ENCODE measurements at regions not wholly inside any gene's neighbourhood (a gene's known extent, or its start where the extent isn't known, plus 50 kb on each side); places are given as distances from the start of the nearest gene placed in this dataset.

DNA sequence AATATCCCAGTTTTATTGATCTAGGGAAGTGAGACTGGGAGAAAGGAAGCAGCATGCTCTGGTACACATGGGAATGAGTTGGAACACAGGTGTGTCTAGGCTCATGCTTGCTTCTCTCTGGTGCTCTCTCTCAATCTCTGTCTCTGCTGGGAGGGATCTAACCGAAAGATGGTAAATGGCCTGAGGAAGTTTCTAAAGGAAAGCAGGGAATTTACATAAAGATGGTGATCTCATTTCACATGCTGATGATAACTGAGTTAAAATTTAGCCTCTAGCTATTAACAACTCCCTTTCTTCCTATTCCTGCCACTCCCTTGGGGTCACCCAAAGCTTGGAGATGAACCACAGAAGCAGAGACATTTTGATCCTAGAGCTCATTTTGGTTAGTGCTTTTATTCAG is 436.2 kb downstream of the SH3GL2 start:
- no peak overlapping the region for H3K4ac ChIP-seq (ENCODE audit: low read depth, low read length)
- H3T11ph ChIP-seq (ENCODE audit: low read length): no peak overlapping the region
- no peak for DNase-seq
- H3K23me2 ChIP-seq (ENCODE audit: insufficient read length, low read depth, low read length, poor library complexity, severe bottlenecking): no peaks in the 10 kb centered on the region
- no peaks in the 10 kb centered on the region for H3K27me3 ChIP-seq (ENCODE audit: insufficient read depth, low read length)
- peaks cover 0 to 9% (median 0%) of the 10 kb centered on the region in 3 experiments; a peak in 2 of 7 replicates for H3K36me3 Mint-ChIP-seq (ENCODE audit: insufficient read depth in 1 of 3, low read depth in 3 of 3)
- no peaks in the 10 kb centered on the region for H4K20me1 ChIP-seq (ENCODE audit: control insufficient read depth, insufficient read depth, insufficient read length)
- H3K4me2 ChIP-seq (ENCODE audit: insufficient read depth, insufficient read length, low read length): no peak overlapping the region
- no peak overlapping the region for H3K9ac ChIP-seq (ENCODE audit: extremely low read depth, insufficient read length, low read length)
- no peaks in the 10 kb centered on the region for H3K9me3 ChIP-seq (ENCODE audit: control insufficient read depth, low read depth, low read length)
- no peak overlapping the region for H2BK15ac ChIP-seq (ENCODE audit: low read depth, low read length)
- no peaks in the 10 kb centered on the region for H3K79me2 ChIP-seq (ENCODE audit: insufficient read depth, low read length)
- peaks cover 3% of the 10 kb centered on the region in 2 experiments for H3K4me1 Mint-ChIP-seq
- H3K27ac ChIP-seq (ENCODE audit: insufficient read length, low read depth, low read length): no peak overlapping the region
- H4K5ac ChIP-seq (ENCODE audit: insufficient read length, low read depth, low read length): no peak overlapping the region
- H3K9me3 Mint-ChIP-seq: peaks cover 4 to 10% of the 10 kb centered on the region in 2 experiments
- no peak overlapping the region for H2BK120ac ChIP-seq (ENCODE audit: low read depth, low read length, poor library complexity, severe bottlenecking)
- no peak overlapping the region for H4K91ac ChIP-seq (ENCODE audit: insufficient read length, low read depth, low read length)
- H2BK12ac ChIP-seq (ENCODE audit: insufficient read length, low read depth, low read length): no peak overlapping the region
- no peak overlapping the region for H3K27ac Mint-ChIP-seq
- no peak overlapping the region for H4K8ac ChIP-seq (replicated peaks; ENCODE audit: insufficient read length, low read depth, low read length)
- H2AFZ ChIP-seq (ENCODE audit: low read length): no peak overlapping the region
- H3K14ac ChIP-seq (ENCODE audit: insufficient read depth, low read length): no peak overlapping the region
- no peak overlapping the region for H3K4me3 Mint-ChIP-seq
- H3K23ac ChIP-seq (ENCODE audit: insufficient read length, low read depth, low read length): no peak overlapping the region
- H2BK20ac ChIP-seq (ENCODE audit: low read depth, low read length, poor library complexity, severe bottlenecking): no peak overlapping the region
- no peaks in the 10 kb centered on the region for H3K79me1 ChIP-seq (ENCODE audit: insufficient read depth, low read depth, low read length, poor library complexity, severe bottlenecking)
- H3K4me1 ChIP-seq (ENCODE audit: insufficient read depth, low read length): no peaks in the 10 kb centered on the region
- H3K56ac ChIP-seq (ENCODE audit: insufficient read length, low read depth, low read length): no peak overlapping the region
- H3K27me3 Mint-ChIP-seq (ENCODE audit: low read depth): peaks cover 2% of the 10 kb centered on the region; the same call in 1 of the 2 replicates
- no peak overlapping the region for H2AK5ac ChIP-seq (ENCODE audit: insufficient read length, low read length)
- no CpG with 5 or more reads among the region's 1 CpG for WGBS (ENCODE audit: extremely low coverage, insufficient read length, low lambda C conversion rate)
- no peak overlapping the region for H3K18ac ChIP-seq (ENCODE audit: insufficient read length, low read depth, low read length)
- H2BK5ac ChIP-seq (ENCODE audit: insufficient read length, low read length): no peak overlapping the region
- TF ChIP-seq, protein P1, sequence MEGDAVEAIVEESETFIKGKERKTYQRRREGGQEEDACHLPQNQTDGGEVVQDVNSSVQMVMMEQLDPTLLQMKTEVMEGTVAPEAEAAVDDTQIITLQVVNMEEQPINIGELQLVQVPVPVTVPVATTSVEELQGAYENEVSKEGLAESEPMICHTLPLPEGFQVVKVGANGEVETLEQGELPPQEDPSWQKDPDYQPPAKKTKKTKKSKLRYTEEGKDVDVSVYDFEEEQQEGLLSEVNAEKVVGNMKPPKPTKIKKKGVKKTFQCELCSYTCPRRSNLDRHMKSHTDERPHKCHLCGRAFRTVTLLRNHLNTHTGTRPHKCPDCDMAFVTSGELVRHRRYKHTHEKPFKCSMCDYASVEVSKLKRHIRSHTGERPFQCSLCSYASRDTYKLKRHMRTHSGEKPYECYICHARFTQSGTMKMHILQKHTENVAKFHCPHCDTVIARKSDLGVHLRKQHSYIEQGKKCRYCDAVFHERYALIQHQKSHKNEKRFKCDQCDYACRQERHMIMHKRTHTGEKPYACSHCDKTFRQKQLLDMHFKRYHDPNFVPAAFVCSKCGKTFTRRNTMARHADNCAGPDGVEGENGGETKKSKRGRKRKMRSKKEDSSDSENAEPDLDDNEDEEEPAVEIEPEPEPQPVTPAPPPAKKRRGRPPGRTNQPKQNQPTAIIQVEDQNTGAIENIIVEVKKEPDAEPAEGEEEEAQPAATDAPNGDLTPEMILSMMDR (conservative IDR thresholded peaks at IDR 0.05): no peak
